Stimulated activated CD8-positive, alpha-beta memory T cell treated with anti-CD3 and anti-CD28 coated beads, Interleukin-4, amount 100 ng/mL, for 4 hours (primary cell): ENCODE measurements at regions not wholly inside any gene's neighbourhood (a gene's known extent, or its start where the extent isn't known, plus 50 kb on each side); places are given as distances from the start of the nearest gene placed in this dataset.
"Not testable (repeated sequence)": the region's sequence is repeated elsewhere in the genome, so short reads cannot be mapped to it uniquely, and the experiment has no call there.

Experiments
- DNase-seq, 2 donors: peaks; one replicate each; pipeline ENCODE4 v3.0.0-alpha.2; 2020; ENCODE audit warnings: low read depth in 2 of 2, low spot score in 1 of 2

GRCh38 chr7:16267953-16268820, 153.2 kb downstream of the CRPPA start:
- DNase-seq = no peak

- DNase-seq = no peak
Measured at GRCh38 chr7:16266877-16267276, 154.5 kb downstream of the CRPPA start.

GRCh38 chr7:16266470-16266869, 154.9 kb downstream of the CRPPA start:
- DNase-seq = not testable (repeated sequence)

- DNase-seq = no peak
Measured at GRCh38 chr7:16265863-16266458, 155.4 kb downstream of the CRPPA start.

GRCh38 chr7:16264823-16265804, 156.2 kb downstream of the CRPPA start:
- no peak for DNase-seq

GRCh38 chr7:16264036-16264819, 157.1 kb downstream of the CRPPA start:
- no peak for DNase-seq

- DNase-seq = not testable (repeated sequence)
Measured at GRCh38 chr7:16263377-16263776, 158.0 kb downstream of the CRPPA start.

- no peak for DNase-seq
Measured at GRCh38 chr7:16261654-16262053, 159.7 kb downstream of the CRPPA start.

- DNase-seq = no peak
Measured at GRCh38 chr7:16261100-16261499, 160.2 kb downstream of the CRPPA start.

GRCh38 chr7:16260236-16260728, 161.1 kb downstream of the CRPPA start:
- no peak for DNase-seq

GRCh38 chr7:16256419-16256818, 164.9 kb downstream of the CRPPA start:
- DNase-seq = not testable (repeated sequence)

GRCh38 chr7:16255952-16256351, 165.4 kb downstream of the CRPPA start:
- not testable (repeated sequence) for DNase-seq

GRCh38 chr7:16250655-16251054, 170.7 kb downstream of the CRPPA start:
- DNase-seq = not testable (repeated sequence)

- not testable (repeated sequence) for DNase-seq
Measured at GRCh38 chr7:16249204-16249603, 172.1 kb downstream of the CRPPA start.

- not testable (repeated sequence) for DNase-seq
Measured at GRCh38 chr7:16248556-16248955, 172.8 kb downstream of the CRPPA start.

- no peak for DNase-seq
Measured at GRCh38 chr7:16244469-16244868, 176.9 kb downstream of the CRPPA start.

- no peak for DNase-seq
Measured at GRCh38 chr7:16242920-16243319, 178.4 kb downstream of the CRPPA start.

- DNase-seq = no peak
Measured at GRCh38 chr7:16241017-16241416, 180.3 kb downstream of the CRPPA start.

- DNase-seq = no peak
Measured at GRCh38 chr7:16236381-16236780, 185.0 kb downstream of the CRPPA start.
